Fibroblast of lung (primary cell): ENCODE measurements at regions not wholly inside any gene's neighbourhood (a gene's known extent, or its start where the extent isn't known, plus 50 kb on each side); places are given as distances from the start of the nearest gene placed in this dataset.

Source experiments
- CTCF ChIP-seq, 2 donors: IDR thresholded peaks in 1 of 2; conservative IDR thresholded peaks in 1 of 2; 1 replicate in 1 of 2; 2 replicates in 1 of 2; pipeline ENCODE4 v1.5.1; 2011 to 2012; ENCODE audit warnings: low read length in 2 of 2, control low read depth in 1 of 2, inconsistent platforms in 1 of 2, low read depth in 1 of 2, mild to moderate bottlenecking in 1 of 2
- EZH2 ChIP-seq: IDR thresholded peaks from 2 replicates; pipeline ENCODE4 v1.5.1; 2012; ENCODE audit warnings: low read length, control low read depth, mild to moderate bottlenecking; ENCODE audit errors: missing control alignments

GRCh38 chr9:79806086-79806485 lies 234.3 kb downstream of the TLE4 start:
- TF ChIP-seq CTCF (conservative IDR thresholded peaks at IDR 0.05 in 1 of 2, IDR thresholded peaks at IDR 0.05 in 1 of 2; ENCODE audit: low read depth in 1 of 2, low read length in 2 of 2) (no peak), EZH2 (no peak)
